WERI-Rb-1 (cell line): ENCODE measurements at regions not wholly inside any gene's neighbourhood (a gene's known extent, or its start where the extent isn't known, plus 50 kb on each side); places are given as distances from the start of the nearest gene placed in this dataset.

Experiments used
- DNase-seq: peaks from one replicate; pipeline ENCODE4 v3.0.0-alpha.2; 2020
- H3K27ac ChIP-seq: fragments of 250-450 bp; sonication (Bioruptor Pico); 2 replicates; pipeline ENCODE4 v1.5.1; 2020; ENCODE audit warnings: mild to moderate bottlenecking, moderate library complexity
- H3K27me3 ChIP-seq: fragments of 250-450 bp; sonication (Bioruptor Pico); 2 replicates; pipeline ENCODE4 v1.5.1; 2021; ENCODE audit warnings: mild to moderate bottlenecking, low read depth, moderate library complexity; ENCODE audit not compliant: insufficient read depth, severe bottlenecking
- H3K36me3 ChIP-seq: fragments of 250-450 bp; sonication (Bioruptor Pico); 2 replicates; pipeline ENCODE4 v1.5.1; 2020; ENCODE audit warnings: mild to moderate bottlenecking, moderate library complexity
- H3K4me3 ChIP-seq: 2 replicates; pipeline ENCODE4 v1.5.1; 2011; ENCODE audit warnings: low read depth, mild to moderate bottlenecking, control low read depth, low read length
- H3K9me3 ChIP-seq: fragments of 250-450 bp; sonication (Bioruptor Pico); 2 replicates; pipeline ENCODE4 v1.5.1; 2021; ENCODE audit warnings: mild to moderate bottlenecking, moderate library complexity; ENCODE audit not compliant: severe bottlenecking
- CTCF ChIP-seq: IDR thresholded peaks from 2 replicates; pipeline ENCODE4 v1.5.1; 2011; ENCODE audit warnings: low read depth, mild to moderate bottlenecking, control low read depth, inconsistent platforms, low read length

DNA sequence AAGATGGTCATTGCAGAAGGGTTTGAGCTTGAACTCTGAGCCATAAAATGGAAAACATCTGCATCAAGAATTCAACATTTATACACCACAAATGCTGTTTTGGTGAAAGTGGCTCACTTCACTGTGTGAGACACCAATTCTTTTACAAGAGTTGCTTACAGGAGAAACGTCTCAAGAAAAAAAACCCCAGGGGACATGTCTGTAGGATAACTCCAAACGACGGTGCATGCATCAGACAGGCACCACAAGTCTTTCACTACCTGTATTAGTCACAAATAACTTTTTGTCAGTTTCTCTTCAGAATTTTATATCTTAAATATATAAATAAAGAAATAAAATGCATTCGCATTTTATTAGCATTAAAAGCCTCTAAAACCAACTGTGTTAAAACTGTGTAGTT, 164.3 kb downstream of the EFHB start:
- DNase-seq = no peak
- Histone ChIP-seq H3K36me3 (no peaks in the 10 kb centered on the region), H3K27ac (no peak overlapping the region), H3K27me3 (no peaks in the 10 kb centered on the region), H3K4me3 (no peak overlapping the region), H3K9me3 (no peaks in the 10 kb centered on the region)
- TF ChIP-seq CTCF = no peak

- Histone ChIP-seq H3K9me3 (no peaks in the 10 kb centered on the region), H3K27me3 (no peaks in the 10 kb centered on the region), H3K4me3 (no peak overlapping the region), H3K27ac (no peak overlapping the region), H3K36me3 (no peaks in the 10 kb centered on the region)
- no peak for TF ChIP-seq CTCF
- no peak for DNase-seq
These were observed 168.1 kb downstream of the EFHB start for GRCh38 chr3:19765954-19766353.

DNA sequence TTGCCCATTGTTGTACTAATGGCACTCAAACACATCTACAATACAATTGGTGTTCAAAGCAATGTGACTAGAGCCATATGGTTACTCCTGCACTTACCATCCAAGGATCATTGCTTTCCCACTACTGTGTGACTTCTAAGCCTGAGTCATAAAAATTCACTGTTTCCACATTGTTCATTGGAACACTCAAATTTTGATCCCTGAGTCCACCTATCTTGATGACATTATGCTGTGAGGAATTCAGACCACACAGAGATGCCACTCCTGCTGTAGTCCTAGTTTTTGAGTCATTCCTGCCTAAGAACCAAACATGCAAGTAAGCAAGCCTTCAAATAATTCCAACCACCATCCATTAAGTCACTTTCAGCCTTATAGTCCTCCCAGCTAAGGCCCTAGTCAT, 176.2 kb downstream of the EFHB start:
- no peak overlapping the region for H3K27ac ChIP-seq
- H3K9me3 ChIP-seq = no peaks in the 10 kb centered on the region
- no peak for TF ChIP-seq CTCF
- no peaks in the 10 kb centered on the region for H3K27me3 ChIP-seq
- H3K4me3 ChIP-seq = no peak overlapping the region
- DNase-seq = no peak
- H3K36me3 ChIP-seq = no peaks in the 10 kb centered on the region

DNA sequence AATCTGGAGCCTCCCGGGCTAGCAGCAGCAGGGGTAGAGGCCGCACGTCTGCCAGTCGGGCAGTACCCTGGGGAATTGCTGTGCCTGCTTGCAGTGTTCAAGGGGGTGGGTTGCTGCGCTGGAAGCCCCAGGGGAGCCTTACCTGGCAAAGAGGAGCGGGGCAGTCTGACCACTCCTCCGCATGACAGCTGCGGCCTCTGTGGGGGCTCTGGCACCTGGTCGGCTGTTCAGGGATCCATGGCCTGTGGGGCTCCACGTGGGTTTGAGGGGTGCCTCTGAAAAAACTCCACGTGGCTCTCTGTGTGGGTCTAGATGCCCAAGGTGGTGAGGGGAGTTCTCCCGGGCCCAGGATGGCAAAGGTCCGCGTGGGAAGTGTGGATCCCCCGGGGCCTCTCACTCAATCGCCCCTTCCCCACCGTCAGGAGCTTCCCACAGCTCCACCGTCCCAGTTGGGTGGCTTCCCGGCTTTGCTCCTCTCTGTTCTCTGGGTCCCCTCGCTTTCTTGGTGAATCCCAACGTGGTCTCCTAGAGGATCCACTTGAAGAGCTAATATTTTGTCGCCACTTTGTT, 184.5 kb downstream of the EFHB start:
- TF ChIP-seq CTCF = no peak
- no peak for DNase-seq
- H3K9me3 ChIP-seq = no peaks in the 10 kb centered on the region
- no peaks in the 10 kb centered on the region for H3K36me3 ChIP-seq
- no peaks in the 10 kb centered on the region for H3K27me3 ChIP-seq
- H3K27ac ChIP-seq = no peak overlapping the region
- H3K4me3 ChIP-seq = no peak overlapping the region

- no peaks in the 10 kb centered on the region for H3K9me3 ChIP-seq
- no peak for TF ChIP-seq CTCF
- H3K27ac ChIP-seq = no peak overlapping the region
- no peaks in the 10 kb centered on the region for H3K27me3 ChIP-seq
- H3K36me3 ChIP-seq = no peaks in the 10 kb centered on the region
- no peak for DNase-seq
- no peak overlapping the region for H3K4me3 ChIP-seq
These were observed 185.1 kb downstream of the EFHB start for GRCh38 chr3:19748782-19749447.

DNA sequence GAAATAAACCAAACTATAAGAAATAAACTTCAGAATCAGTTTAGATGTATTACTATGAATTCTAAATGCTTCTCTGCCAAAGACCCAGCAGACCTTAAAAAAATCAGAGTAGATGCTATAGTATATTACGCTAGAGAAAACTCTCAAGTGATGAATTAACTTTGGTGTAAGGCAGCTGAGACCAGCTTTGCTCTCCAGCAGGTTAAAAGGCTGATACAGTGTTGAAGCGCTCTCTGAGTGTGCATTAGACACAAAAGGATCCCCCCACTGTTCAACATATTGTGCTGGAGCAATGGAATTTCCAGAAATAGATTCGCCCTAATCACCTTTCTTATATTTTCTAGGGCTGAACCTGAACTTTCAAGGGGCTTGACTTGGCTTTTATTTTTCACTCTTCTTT, 190.0 kb downstream of the EFHB start:
- Histone ChIP-seq H3K4me3 (no peak overlapping the region), H3K36me3 (no peaks in the 10 kb centered on the region), H3K27me3 (no peaks in the 10 kb centered on the region), H3K27ac (no peak overlapping the region), H3K9me3 (no peaks in the 10 kb centered on the region)
- no peak for DNase-seq
- no peak for TF ChIP-seq CTCF
